Smooth muscle cell (in vitro differentiated cells): ENCODE measurements at regions not wholly inside any gene's neighbourhood (a gene's known extent, or its start where the extent isn't known, plus 50 kb on each side); places are given as distances from the start of the nearest gene placed in this dataset.

Experiments
- DNase-seq: peaks from one replicate; lab custom pipeline; 2025; ENCODE audit not compliant: unreplicated experiment; lab: John Stamatoyannopoulos, UW
- H2AFZ ChIP-seq: fragments of 200-600 bp; sonication (generic); 2 replicates; pipeline ENCODE4 v1.6.0; 2016; ENCODE audit warnings: antibody characterized with exemption, low read depth, mild to moderate bottlenecking
- H3F3A ChIP-seq: fragments of 200-600 bp; sonication (generic); 2 replicates; pipeline ENCODE4 v1.6.0; 2017; ENCODE audit warnings: antibody characterized with exemption, low read depth
- H3K27ac ChIP-seq: fragments of 200-600 bp; sonication (generic); 2 replicates; pipeline ENCODE4 v1.5.1; 2016; ENCODE audit warnings: low read depth, mild to moderate bottlenecking
- H3K27me3 ChIP-seq: fragments of 200-600 bp; sonication (generic); 2 replicates; pipeline ENCODE4 v1.6.1; 2016; ENCODE audit warnings: low read depth, mild to moderate bottlenecking
- H3K36me3 ChIP-seq: fragments of 200-600 bp; sonication (generic); 2 replicates; pipeline ENCODE4 v1.5.1; 2016; ENCODE audit warnings: low read depth
- H3K4me1 ChIP-seq: fragments of 200-600 bp; sonication (generic); 2 replicates; pipeline ENCODE4 v1.5.1; 2016; ENCODE audit warnings: low read depth
- H3K4me2 ChIP-seq: fragments of 200-600 bp; sonication (generic); 2 replicates; pipeline ENCODE4 v1.6.0; 2016; ENCODE audit warnings: mild to moderate bottlenecking
- H3K4me3 ChIP-seq: fragments of 200-600 bp; sonication (generic); 2 replicates; pipeline ENCODE4 v1.5.1; 2016; ENCODE audit warnings: mild to moderate bottlenecking
- H3K79me2 ChIP-seq: fragments of 200-600 bp; sonication (generic); 2 replicates; pipeline ENCODE4 v1.6.0; 2016; ENCODE audit warnings: low read depth, mild to moderate bottlenecking
- H3K9ac ChIP-seq: fragments of 200-600 bp; sonication (generic); 2 replicates; pipeline ENCODE4 v1.6.0; 2016; ENCODE audit warnings: low read depth
- H3K9me3 ChIP-seq: fragments of 200-600 bp; sonication (generic); replicated peaks from 2 replicates; pipeline ENCODE4 v1.5.1; 2016; ENCODE audit warnings: low read depth
- H4K20me1 ChIP-seq: fragments of 200-600 bp; sonication (generic); 2 replicates; pipeline ENCODE4 v1.6.0; 2016; ENCODE audit warnings: low read depth
- CTCF ChIP-seq: fragments of 200-600 bp; sonication (generic); IDR thresholded peaks from 2 replicates; pipeline ENCODE4 v1.5.1; 2017; ENCODE audit warnings: borderline replicate concordance, mild to moderate bottlenecking, antibody characterized with exemption; ENCODE audit not compliant: insufficient read depth, poor library complexity, severe bottlenecking
- WGBS: methylation state at CpG from one replicate; pipeline ENCODE4 v1.1.7; 2016; ENCODE audit warnings: low lambda C conversion rate; 5-methylcytosine and 5-hydroxymethylcytosine counted together

GRCh38 chr17:34874478-34874877 is 86.8 kb downstream of the CCT6B start:
- H4K20me1 ChIP-seq: no peaks in the 10 kb centered on the region
- H3F3A ChIP-seq: no peaks in the 10 kb centered on the region
- no peaks in the 10 kb centered on the region for H3K36me3 ChIP-seq
- H3K27me3 ChIP-seq: peaks cover 14% of the 10 kb centered on the region
- no peak overlapping the region for H3K4me3 ChIP-seq
- DNase-seq: no peak
- H3K4me2 ChIP-seq: no peak overlapping the region
- no peaks in the 10 kb centered on the region for H3K9me3 ChIP-seq
- WGBS: 68% methylated on average over 1 of the region's 1 CpG
- no peak for TF ChIP-seq CTCF
- no peaks in the 10 kb centered on the region for H3K79me2 ChIP-seq
- no peaks in the 10 kb centered on the region for H3K4me1 ChIP-seq
- no peak overlapping the region for H3K27ac ChIP-seq
- no peak overlapping the region for H3K9ac ChIP-seq
- no peak overlapping the region for H2AFZ ChIP-seq

GRCh38 chr17:34872640-34873039 is 88.6 kb downstream of the CCT6B start:
- no peaks in the 10 kb centered on the region for H4K20me1 ChIP-seq
- H2AFZ ChIP-seq: no peak overlapping the region
- no peak overlapping the region for H3K4me3 ChIP-seq
- no peaks in the 10 kb centered on the region for H3K4me1 ChIP-seq
- no peaks in the 10 kb centered on the region for H3K9me3 ChIP-seq
- no peak for DNase-seq
- no peaks in the 10 kb centered on the region for H3K27me3 ChIP-seq
- no peak overlapping the region for H3K27ac ChIP-seq
- H3K36me3 ChIP-seq: no peaks in the 10 kb centered on the region
- H3K9ac ChIP-seq: no peak overlapping the region
- no peak for TF ChIP-seq CTCF
- WGBS: 83% methylated on average over 2 of the region's 2 CpGs
- no peak overlapping the region for H3K4me2 ChIP-seq
- H3K79me2 ChIP-seq: no peaks in the 10 kb centered on the region
- no peaks in the 10 kb centered on the region for H3F3A ChIP-seq

- DNase-seq: no peak
- no peak overlapping the region for H2AFZ ChIP-seq
- no peaks in the 10 kb centered on the region for H3F3A ChIP-seq
- no peaks in the 10 kb centered on the region for H3K4me1 ChIP-seq
- H3K4me2 ChIP-seq: no peak overlapping the region
- no peak overlapping the region for H3K27ac ChIP-seq
- no peak overlapping the region for H3K9ac ChIP-seq
- H3K36me3 ChIP-seq: no peaks in the 10 kb centered on the region
- no peaks in the 10 kb centered on the region for H3K27me3 ChIP-seq
- H4K20me1 ChIP-seq: no peaks in the 10 kb centered on the region
- H3K79me2 ChIP-seq: no peaks in the 10 kb centered on the region
- H3K9me3 ChIP-seq: no peaks in the 10 kb centered on the region
- no peak for TF ChIP-seq CTCF
- no peak overlapping the region for H3K4me3 ChIP-seq
These were observed 91.6 kb downstream of the CCT6B start for GRCh38 chr17:34869641-34870040.

DNA sequence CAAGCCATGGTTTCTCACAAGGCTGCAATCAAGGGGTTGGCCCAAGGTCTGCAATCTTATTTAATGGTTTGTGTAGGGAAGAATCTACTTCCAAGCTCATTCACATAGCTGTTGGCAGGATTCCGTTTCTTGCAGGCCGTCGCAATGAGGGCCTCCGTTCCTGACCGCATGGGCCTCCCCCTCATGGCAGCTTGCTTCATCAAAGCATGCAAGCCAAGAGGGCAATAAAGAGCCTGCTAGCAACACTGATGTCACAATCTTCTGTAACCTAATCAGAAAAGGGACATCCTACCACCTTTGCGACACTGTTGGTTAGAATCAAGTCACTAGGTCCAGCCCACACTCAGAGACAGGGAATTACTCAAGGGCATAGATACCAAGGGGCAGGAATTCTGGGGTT is 95.5 kb downstream of the CCT6B start:
- H2AFZ ChIP-seq: no peak overlapping the region
- H3K4me1 ChIP-seq: no peaks in the 10 kb centered on the region
- no peaks in the 10 kb centered on the region for H3K9me3 ChIP-seq
- no peaks in the 10 kb centered on the region for H3F3A ChIP-seq
- whole genome bisulfite sequencing: 94% methylated on average over 6 of the region's 6 CpGs
- H3K9ac ChIP-seq: no peak overlapping the region
- no peaks in the 10 kb centered on the region for H3K36me3 ChIP-seq
- DNase-seq: no peak
- H4K20me1 ChIP-seq: no peaks in the 10 kb centered on the region
- TF ChIP-seq CTCF: no peak
- H3K79me2 ChIP-seq: no peaks in the 10 kb centered on the region
- no peak overlapping the region for H3K4me3 ChIP-seq
- no peak overlapping the region for H3K4me2 ChIP-seq
- H3K27me3 ChIP-seq: peaks cover 7% of the 10 kb centered on the region
- H3K27ac ChIP-seq: no peak overlapping the region
